GM13977 (cell line): ENCODE measurements at regions not wholly inside any gene's neighbourhood (a gene's known extent, or its start where the extent isn't known, plus 50 kb on each side); places are given as distances from the start of the nearest gene placed in this dataset.
"Not testable (repeated sequence)": the region's sequence is repeated elsewhere in the genome, so short reads cannot be mapped to it uniquely, and the experiment has no call there.

ENCODE experiments used
- DNase-seq: peaks from one replicate; pipeline ENCODE4 v3.0.0; 2012; ENCODE audit warnings: low spot score
- in situ Hi-C: fragments of 300-500 bp; cut with MboI; formaldehyde crosslinking; loops from one replicate; pipeline ENCODE4 v1.12.0; 2022; ENCODE audit warnings: low sequenced_read_pairs, low pct_unique_long_range_greater_than_20kb, mixed read lengths, inconsistent platforms; ENCODE audit not compliant: unreplicated experiment
- TF ChIP-seq, protein P1 (sequence below): IDR thresholded peaks from 2 replicates; pipeline ENCODE4 v1.5.1; 2012; ENCODE audit warnings: mild to moderate bottlenecking, control low read depth; ENCODE audit not compliant: insufficient read depth; ENCODE audit errors: extremely low read depth, missing control alignments

DNA sequence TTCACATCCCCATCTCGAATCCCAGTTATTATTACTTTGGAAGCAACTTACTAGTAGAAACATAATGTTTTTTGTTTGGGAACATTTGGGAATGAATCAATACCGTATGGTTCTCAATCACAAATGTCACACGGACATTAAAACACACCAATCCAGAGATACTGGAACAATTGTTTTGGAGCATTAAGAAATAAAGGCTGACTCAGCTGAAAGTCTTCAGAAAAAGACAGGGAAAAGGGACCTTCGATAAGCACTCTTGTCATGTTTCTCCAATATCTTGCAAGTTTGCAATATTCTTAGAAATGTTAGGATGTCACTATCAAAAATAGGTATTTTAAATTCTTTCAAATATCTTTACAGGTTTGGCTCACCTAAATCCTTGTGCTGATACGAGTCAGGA lies 362.4 kb downstream of the CETN3 start:
- TF ChIP-seq, protein P1, sequence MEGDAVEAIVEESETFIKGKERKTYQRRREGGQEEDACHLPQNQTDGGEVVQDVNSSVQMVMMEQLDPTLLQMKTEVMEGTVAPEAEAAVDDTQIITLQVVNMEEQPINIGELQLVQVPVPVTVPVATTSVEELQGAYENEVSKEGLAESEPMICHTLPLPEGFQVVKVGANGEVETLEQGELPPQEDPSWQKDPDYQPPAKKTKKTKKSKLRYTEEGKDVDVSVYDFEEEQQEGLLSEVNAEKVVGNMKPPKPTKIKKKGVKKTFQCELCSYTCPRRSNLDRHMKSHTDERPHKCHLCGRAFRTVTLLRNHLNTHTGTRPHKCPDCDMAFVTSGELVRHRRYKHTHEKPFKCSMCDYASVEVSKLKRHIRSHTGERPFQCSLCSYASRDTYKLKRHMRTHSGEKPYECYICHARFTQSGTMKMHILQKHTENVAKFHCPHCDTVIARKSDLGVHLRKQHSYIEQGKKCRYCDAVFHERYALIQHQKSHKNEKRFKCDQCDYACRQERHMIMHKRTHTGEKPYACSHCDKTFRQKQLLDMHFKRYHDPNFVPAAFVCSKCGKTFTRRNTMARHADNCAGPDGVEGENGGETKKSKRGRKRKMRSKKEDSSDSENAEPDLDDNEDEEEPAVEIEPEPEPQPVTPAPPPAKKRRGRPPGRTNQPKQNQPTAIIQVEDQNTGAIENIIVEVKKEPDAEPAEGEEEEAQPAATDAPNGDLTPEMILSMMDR, result no peak
- DNase-seq, result no peak
- in situ Hi-C loops, result no loop called here

DNA sequence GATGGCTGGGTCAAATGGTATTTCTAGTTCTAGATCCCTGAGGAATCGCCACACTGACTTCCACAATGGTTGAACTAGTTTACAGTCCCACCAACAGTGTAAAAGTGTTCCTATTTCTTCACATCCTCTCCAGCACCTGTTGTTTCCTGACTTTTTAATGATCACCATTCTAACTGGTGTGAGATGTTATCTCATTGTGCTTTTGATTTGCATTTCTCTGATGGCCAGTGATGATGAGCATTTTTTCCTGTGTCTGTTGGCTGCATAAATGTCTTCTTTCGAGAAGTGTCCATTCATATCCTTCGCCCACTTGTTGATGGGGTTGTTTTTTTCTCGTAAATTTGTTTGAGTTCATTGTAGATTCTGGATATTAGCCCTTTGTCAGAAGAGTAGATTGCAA lies 369.5 kb downstream of the CETN3 start:
- DNase-seq, in situ Hi-C loops: not testable (repeated sequence)

DNA sequence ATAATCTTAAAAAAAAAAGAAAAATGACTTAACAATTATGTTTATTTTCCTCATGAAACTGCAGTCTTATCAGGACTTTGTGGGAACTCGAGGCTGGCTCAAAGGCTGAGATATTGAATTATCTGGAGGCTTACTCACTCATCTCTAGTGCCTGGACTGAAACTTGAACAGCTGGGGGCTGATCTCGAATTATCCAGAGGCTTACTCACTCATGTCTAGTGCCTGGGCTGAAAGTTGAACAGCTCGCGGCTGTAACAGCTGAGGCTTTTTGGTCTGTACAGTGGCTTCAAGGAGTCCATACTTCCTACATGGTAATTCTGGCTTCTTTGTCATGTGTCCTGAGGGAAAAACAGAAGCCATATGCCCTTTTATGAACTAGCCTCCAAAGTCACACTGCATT lies 371.9 kb downstream of the CETN3 start:
- in situ Hi-C loops, result no loop called here
- TF ChIP-seq, protein P1, result no peak
- DNase-seq, result no peak

DNA sequence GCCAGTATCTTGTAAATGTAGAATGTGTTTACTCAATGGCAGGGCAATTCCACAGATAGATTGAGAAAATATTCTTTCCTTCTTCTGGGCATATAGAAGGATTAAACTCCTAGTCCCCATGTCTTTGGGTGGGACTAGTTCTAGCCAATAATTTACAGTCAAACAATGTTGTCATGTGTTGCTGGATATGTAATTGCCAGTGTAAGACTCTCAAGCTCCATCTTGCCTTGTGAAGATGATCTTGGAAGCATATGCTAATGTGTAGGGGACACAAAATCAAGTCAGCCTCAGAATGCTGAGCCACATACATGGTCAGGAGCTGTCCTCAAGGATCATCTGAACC lies 386.9 kb downstream of the CETN3 start:
- DNase-seq, result no peak

DNA sequence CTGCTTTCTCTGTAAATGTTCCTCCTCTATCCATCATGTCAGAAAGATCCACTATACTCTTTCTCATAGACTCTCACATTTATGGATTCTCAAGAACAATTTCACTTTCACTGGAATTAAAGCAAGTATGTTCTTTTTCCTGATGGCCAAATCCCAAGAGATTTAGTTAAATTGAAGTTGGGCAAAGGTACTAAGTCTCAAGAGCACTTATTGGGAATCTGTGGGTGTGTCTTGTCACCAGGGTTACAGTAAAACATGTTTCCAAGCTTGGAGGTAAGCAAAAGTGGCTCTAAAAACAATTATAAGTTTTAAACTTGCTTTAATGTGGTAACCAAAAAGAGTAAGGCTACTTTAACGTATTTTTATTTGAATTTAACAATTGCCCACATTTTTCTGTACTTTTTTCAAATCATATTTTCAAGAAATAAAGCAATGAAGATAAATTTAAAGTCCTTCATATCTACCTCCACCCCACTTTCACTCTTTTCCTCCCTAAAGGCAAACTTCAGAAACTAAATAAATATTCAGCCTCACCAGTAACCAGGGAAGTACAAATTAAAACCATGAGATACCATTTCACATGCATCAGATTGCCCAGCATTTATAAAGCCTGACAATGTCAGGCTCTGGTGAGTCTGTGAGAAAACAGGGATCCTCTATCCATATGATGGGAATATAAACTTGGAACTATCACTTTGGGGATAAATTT lies 387.4 kb downstream of the CETN3 start:
- in situ Hi-C loops, result no loop called here
- TF ChIP-seq, protein P1, result no peak
- no peak for DNase-seq

More for the DNA sequence above, 386.9 kb downstream of the CETN3 start:
- in situ Hi-C loops, result no loop called here
- TF ChIP-seq, protein P1, result no peak

DNA sequence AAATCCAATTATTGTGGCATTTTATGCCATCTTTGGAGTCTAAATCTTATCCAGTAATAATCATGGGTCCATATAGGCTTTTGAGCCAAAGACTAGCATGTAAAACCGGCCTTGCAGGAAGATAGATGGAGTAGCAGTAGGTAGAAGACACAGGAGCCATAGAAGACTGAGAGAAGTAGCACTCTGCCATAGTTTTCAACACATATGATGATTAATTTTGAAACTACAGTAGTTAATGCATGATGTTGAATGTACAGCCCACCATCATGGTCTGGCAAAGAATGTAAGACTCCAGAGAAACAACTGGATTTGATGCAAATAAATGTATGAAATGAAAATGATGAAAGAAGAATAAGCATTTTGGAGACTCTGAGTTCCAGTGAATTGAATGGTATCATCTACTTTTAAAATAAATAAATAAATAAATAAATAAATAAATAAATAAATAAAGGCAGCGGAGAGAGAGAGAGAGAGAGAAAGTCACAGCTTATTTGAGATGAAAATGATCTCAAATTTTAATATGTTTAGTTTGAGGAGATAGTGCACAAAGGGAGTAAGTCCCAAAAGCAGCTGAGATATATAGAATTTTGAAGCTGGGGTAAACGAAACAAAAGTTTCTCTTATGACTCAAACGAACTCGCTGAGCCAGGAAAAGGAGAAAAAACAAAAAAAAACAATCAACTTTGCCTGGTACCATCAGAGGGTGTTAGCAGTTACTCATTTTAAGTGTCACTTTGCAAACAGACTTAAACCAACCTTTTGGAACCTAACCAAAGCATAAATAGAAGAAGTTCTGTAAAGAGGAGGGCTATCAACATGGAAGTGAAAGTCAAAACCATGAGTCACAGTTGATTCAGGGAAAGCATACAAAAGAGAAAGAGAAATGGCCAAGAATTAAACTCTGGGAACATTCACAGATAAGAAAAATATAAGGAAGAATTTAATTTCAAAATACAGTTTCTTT lies 388.7 kb downstream of the CETN3 start:
- in situ Hi-C loops, result no loop called here
- DNase-seq, result peak; percentile 21
- TF ChIP-seq, protein P1, result no peak

DNA sequence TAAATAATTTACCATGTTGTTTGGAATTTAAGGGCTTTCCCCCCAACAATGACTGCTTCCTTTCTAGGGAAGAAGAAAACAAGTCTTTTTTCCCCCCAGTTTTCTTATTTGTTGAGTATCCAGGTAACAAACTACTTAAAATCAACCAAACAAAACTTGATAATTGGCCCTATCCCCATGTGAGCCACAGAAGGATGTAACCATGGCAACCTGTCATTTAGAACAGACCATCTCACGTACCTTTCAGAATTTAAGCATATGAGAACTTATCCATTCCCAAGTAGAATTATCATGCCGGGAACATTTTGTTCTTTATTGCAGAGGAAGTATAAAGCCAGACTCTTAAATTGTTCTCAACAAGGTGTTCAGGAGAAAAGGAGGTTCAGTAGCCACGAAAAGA lies 392.3 kb downstream of the CETN3 start:
- DNase-seq, result no peak
- in situ Hi-C loops, result no loop called here
- TF ChIP-seq, protein P1, result no peak
